ENCODE measurements at regions not wholly inside any gene's neighbourhood (a gene's known extent, or its start where the extent isn't known, plus 50 kb on each side); places are given as distances from the start of the nearest gene placed in this dataset.

DNA sequence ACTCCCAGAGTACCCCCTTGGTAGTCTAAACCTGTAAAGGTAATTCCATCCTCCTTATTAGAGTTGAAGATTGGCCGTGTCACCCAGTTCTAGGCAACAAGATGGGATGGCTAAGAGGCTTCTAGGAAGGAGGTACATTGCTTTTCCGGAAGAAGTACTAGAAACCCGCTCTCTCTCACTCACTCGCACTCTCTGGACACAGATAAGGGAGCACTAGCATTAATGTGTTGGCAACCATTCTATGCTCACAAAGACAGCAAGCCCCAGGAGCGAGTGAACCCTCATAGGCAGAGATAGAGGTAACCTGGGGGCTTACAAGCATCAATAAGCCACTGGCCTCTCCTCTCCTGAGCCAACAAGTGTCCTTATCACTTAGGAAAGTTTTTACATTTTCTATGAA is 503.2 kb upstream of the JARID2 start:
- no peak for DNase-seq

DNA sequence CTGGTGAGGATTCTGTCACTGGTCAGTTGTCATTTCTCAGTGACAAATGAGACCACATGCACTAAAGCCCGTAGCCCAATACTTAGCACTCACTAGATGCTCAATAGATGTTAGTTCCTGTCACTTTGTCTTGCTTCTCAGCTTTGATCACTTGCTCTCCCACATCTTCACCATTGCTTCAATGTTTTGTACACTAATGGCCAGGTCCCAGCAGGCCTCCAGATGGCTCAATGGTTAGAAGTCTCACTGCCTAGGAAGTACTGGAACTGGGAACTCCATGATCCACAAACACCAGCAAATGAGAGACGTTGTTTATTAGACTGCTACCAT is 502.8 kb upstream of the JARID2 start:
- DNase-seq, result no peak

DNA sequence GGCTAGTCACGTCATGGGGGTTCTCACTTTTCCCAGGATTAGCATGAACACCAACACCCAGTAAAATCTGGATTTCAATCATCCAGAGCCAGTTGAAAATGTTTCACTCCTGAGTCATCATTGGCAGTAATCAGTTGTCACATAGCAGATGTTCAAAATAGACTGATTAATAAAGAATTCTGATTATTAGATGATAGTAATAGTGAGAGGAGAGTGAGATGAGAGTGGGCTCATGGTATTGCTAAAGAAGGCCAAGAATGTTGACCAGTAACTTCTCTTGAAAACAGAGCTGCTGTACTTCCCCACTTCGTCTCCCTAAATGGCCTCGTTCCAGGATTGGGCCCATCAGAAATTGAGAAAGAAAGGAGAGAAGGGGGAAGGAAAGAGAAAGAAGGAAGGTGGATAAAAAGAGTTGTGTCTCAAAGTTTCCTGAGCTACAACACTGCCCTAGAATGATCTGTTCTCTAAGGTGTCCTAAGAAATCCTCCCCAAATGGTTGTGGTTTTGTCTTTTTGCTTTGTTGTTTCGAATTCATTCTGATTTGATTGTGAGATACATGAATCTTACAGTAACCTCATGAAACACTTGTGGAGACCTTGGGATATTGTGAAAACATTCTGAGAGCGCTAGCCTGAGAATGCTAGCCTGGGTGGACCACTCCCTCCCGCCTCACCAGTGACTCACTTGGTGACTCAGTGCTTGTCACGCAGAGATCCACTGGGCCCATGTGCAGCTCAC is 502.2 kb upstream of the JARID2 start:
- DNase-seq, result peak in 1 of 14 donors; percentile 2

DNA sequence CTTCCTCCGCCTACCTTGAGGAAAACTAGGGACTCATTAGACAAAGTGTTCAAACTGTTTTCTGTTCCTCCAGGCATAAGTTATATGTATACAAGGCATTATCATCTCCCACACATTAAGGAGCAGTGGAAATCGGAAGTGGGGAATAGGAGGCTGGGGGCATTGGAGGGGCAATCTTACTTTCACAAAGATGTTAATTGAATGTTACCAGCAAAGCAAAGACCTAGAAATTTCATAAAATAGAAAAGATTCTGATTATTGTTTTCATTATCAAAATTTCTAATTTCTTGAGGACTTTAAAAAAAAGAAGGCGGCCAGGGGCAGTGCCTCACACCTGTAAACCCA is 501.7 kb upstream of the JARID2 start:
- DNase-seq, result no peak

- no peak for DNase-seq
Observed at GRCh38 chr6:14746139-14746837, 499.6 kb upstream of the JARID2 start.

DNA sequence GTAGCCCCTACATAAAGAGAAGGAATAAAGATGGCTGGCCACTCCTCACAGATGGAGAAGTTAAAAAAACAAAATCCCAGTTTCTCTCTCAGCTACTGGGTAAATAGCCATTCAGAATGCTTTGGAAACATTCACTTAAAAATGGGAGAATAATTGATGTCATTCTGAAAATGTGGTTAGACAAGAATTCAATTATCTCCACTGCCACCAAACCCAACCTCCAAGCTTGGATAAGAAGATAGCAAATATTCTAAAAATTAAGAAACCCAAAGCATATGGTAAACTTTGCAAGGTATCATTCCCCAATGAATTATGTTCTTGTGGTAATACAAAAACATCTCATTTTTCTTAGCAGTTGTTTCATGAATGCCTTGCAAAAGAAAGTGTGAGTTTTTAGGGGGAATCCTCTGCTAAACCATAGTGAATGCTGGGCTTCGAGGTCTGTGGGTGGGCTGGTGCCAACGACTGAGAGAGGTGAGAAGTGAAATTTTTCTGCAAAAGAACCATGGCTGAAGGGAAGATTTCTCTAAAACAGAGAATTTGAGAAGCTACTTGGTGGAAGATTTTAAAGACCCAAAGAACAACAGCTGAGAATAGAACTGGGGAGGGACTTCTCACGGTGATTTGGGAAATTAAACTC is 497.9 kb upstream of the JARID2 start:
- no peak for DNase-seq

GRCh38 chr6:14748679-14749078 is 497.2 kb upstream of the JARID2 start:
- no peak for DNase-seq

DNA sequence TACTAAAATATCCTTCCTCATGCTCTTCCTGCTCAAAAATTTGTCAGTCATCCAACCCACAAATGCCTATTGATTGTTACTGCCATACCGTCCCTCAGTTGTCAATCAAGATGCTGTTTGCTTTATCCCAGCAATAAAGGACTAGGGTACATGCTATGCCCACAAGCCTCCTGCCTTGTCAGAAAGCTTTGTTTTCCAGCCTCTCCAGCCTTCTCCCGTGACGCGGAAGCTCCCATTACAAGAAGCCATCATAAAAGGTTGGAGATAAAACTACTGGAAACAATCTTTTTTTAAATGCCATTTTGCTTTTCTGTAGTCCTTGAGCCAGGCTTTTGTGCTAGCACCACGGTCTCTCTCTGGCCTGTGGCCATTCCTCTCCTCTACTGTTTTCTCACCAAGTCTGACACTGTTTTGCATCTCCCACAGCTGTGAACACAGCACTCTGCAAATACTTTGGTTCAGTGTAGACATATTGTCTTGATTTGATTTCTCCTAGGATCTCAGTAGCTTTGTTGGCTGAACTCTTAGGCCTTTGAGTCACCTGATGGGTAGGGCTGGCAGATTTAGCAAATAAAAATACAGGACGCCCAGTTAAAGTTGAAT is 495.7 kb upstream of the JARID2 start:
- no peak for DNase-seq

GRCh38 chr6:14751645-14752175 is 494.2 kb upstream of the JARID2 start:
- DNase-seq, result no peak

GRCh38 chr6:14754751-14755513 is 490.9 kb upstream of the JARID2 start:
- DNase-seq, result no peak

DNA sequence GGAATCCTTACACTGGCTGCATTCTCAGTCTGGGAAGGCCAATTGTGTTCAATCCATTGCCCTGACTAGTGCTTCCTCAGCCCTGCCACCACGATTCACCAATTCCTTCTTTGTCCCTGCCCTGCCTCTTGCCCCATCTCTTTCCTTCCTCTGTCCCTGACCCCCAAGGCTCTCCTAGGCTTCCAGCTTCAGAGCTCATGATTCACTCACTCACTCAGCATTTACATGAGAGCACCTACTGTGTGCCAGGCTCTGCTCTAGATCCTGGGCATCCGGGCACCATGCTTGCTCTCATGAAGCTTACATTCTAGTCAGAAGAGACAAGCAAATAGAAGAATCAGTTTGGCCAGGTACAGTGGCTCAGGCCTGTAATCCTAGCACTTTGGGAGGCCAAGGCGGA is 489.5 kb upstream of the JARID2 start:
- DNase-seq, result no peak

- no peak for DNase-seq
Observed at GRCh38 chr6:14757014-14757413, 488.9 kb upstream of the JARID2 start.

DNA sequence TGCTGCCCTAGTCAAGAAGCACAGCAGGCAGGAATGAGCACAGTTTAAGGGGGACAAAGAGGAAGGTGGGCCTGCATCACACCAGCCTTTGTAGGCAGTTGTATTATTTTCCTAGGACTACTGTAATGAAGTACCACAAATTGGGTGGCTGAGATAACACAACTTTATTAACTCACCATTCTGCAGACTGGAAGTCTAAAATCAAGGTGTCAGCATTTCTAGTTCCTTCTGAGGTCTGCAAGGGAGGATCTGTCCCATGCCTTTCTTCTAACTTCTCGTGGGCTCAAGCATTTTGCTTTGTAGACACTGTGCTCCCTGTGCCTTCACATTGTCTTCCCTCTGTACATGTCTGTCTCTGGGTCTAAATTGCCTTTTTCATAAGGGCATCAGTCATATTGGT is 488.5 kb upstream of the JARID2 start:
- no peak for DNase-seq

GRCh38 chr6:14758421-14759081 is 487.3 kb upstream of the JARID2 start:
- peak in 1 of 14 donors; percentile 17 for DNase-seq

- DNase-seq, result no peak
Observed at GRCh38 chr6:14759976-14760672, 485.7 kb upstream of the JARID2 start.

DNA sequence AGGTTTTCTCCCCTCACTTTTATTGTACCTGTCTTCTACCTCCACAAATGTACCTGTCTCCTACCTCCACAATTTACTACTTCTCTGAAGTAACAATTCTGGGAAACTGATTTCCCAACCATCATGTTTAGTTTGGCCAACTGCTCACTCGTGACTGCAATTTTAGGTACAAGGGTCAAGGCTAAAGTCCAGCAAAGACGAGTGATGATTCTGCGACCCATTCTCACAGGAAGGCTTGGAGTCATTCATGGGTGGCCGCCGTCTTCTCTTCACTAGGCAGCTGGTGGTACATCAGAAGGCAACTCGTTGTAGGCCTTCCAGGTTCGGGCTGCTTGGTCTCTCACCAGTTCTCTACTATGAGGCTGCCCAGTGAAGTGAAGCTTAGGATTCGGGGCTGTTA is 483.8 kb upstream of the JARID2 start:
- DNase-seq, result no peak

- no peak for DNase-seq
Observed at GRCh38 chr6:14763139-14763538, 482.7 kb upstream of the JARID2 start.

GRCh38 chr6:14763616-14764015 is 482.3 kb upstream of the JARID2 start:
- no peak for DNase-seq

DNA sequence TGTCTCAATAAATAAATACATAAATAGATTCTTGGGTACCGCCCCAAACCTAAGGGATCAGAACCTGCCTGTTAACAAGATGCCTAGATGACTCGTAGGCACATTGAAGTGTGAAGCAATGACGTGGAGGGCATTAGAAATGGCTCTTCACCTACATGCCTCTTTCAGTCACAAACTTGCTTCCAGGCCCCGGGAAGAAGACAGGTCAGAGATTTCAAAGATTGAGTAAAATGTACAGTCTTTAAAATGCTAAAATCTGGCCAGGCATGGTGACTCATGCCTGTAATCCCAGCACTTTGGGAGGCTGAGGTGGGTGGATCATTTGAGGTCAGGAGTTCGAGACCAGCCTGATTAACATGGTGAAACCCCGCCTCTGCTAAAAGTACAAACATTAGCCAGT is 480.8 kb upstream of the JARID2 start:
- DNase-seq, result no peak

DNA sequence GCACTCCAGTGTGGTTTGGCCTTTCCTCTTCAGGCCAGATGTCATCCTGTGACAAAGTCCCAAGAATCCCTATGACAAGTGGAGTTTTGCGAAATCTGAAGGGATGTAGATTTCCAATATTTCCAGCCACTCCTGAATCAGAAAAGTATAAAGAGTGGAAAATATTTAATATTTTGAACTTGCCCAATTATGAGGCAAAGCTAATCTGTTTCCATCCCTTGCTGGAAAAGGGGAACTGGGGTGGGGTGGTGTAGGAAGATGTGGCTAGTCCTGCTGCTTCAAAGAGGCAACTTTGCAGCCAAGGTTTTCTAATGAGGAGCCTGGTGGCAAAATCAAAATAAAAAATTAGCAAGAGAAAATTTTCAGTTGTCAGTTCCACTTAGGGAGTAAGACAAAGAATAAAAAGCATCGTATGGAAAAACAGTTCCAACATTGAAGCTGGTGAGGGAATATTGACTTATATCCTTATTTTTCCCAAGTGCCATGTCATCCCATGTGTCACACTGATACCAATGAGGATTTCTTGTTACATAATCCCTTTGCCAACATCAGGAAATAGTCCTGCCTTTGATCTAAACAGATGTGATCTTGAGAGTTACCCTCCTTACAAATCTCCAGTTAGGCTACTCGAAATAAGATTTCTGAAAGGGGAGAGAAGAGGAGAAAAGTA is 480.0 kb upstream of the JARID2 start:
- DNase-seq, result no peak

All from C1 segment of cervical spinal cord (tissue), 14 donors.